Right ventricle myocardium inferior (tissue), 1 donor: ENCODE measurements at regions not wholly inside any gene's neighbourhood (a gene's known extent, or its start where the extent isn't known, plus 50 kb on each side); places are given as distances from the start of the nearest gene placed in this dataset.

Source experiments
- ATAC-seq: fragments of 200-7000 bp; cut with Tn5 transposase; one replicate; pipeline ENCODE4 v1.9.1; 2020; ENCODE audit warnings: mild to moderate bottlenecking, moderate library complexity
- DNase-seq: peaks from one replicate; pipeline ENCODE4 v3.0.0; 2021; ENCODE audit errors: missing footprints
- intact Hi-C: fragments of 100-400 bp; cut with DNase I; formaldehyde crosslinking; loops from one replicate; pipeline ENCODE4 v1.11.0; 2022
- donor health status: DM: no; HTN: yes; CAD: no; lungs with severe emphysema.

- intact Hi-C loops, result no loop called here
- no peak for ATAC-seq
- DNase-seq, result no peak
Measured at GRCh38 chr5:71960195-71960594, 147.1 kb upstream of the MAP1B start.

GRCh38 chr5:71961786-71962185 is 145.5 kb upstream of the MAP1B start:
- intact Hi-C loops, result no loop called here
- DNase-seq, result no peak
- ATAC-seq, result no peak

GRCh38 chr5:71969460-71969859 is 137.8 kb upstream of the MAP1B start:
- no peak for ATAC-seq

GRCh38 chr5:71971862-71972261 is 135.4 kb upstream of the MAP1B start:
- intact Hi-C loops, result loop anchor here (5.0 kb wide), 1 partner anchor 135 kb away; the partner anchor contains the start of gene MAP1B
- DNase-seq, result no peak
- ATAC-seq, result no peak

More at GRCh38 chr5:71969460-71969859, 137.8 kb upstream of the MAP1B start:
- DNase-seq, result no peak
- intact Hi-C loops, result no loop called here

- ATAC-seq (peak; percentile 86), DNase-seq (no peak)
- intact Hi-C loops, result loop anchor here (5.0 kb wide), 1 partner anchor 134 kb away; the partner anchor contains the start of gene MAP1B
Measured at GRCh38 chr5:71972777-71973473, 134.3 kb upstream of the MAP1B start.

- ATAC-seq, result no peak
- no peak for DNase-seq
- intact Hi-C loops, result loop anchor here (5.0 kb wide), 1 partner anchor 134 kb away; the partner anchor contains the start of gene MAP1B
Measured at GRCh38 chr5:71973563-71973962, 133.7 kb upstream of the MAP1B start.

- ATAC-seq, result peak; percentile 59
- intact Hi-C loops, result loop anchor here (5.0 kb wide), 1 partner anchor 133 kb away; the partner anchor contains the start of gene MAP1B
- no peak for DNase-seq
Measured at GRCh38 chr5:71974165-71974564, 133.1 kb upstream of the MAP1B start.

GRCh38 chr5:71974622-71975021 is 132.7 kb upstream of the MAP1B start:
- DNase-seq, result no peak
- ATAC-seq, result no peak
- intact Hi-C loops, result loop anchor here (5.0 kb wide), 1 partner anchor 133 kb away; the partner anchor contains the start of gene MAP1B

- DNase-seq (no peak), ATAC-seq (no peak)
- intact Hi-C loops, result no loop called here
Measured at GRCh38 chr5:71976449-71976848, 130.8 kb upstream of the MAP1B start.

GRCh38 chr5:71977311-71977710 is 130.0 kb upstream of the MAP1B start:
- intact Hi-C loops, result no loop called here
- no peak for ATAC-seq
- no peak for DNase-seq

- intact Hi-C loops, result no loop called here
- no peak for ATAC-seq
Measured at GRCh38 chr5:71978216-71978615, 129.1 kb upstream of the MAP1B start.

GRCh38 chr5:71982717-71983395 is 124.4 kb upstream of the MAP1B start:
- ATAC-seq (no peak), DNase-seq (no peak)
- intact Hi-C loops, result no loop called here

More at GRCh38 chr5:71978216-71978615, 129.1 kb upstream of the MAP1B start:
- DNase-seq, result no peak

GRCh38 chr5:71986101-71986500 is 121.2 kb upstream of the MAP1B start:
- no peak for DNase-seq
- no peak for ATAC-seq
- intact Hi-C loops, result no loop called here

GRCh38 chr5:71988808-71989207 is 118.5 kb upstream of the MAP1B start:
- no peak for ATAC-seq
- DNase-seq, result no peak
- intact Hi-C loops, result no loop called here

GRCh38 chr5:71993600-71993999 is 113.7 kb upstream of the MAP1B start:
- ATAC-seq, result no peak
- intact Hi-C loops, result no loop called here
- no peak for DNase-seq

GRCh38 chr5:71996789-71997188 is 110.5 kb upstream of the MAP1B start:
- ATAC-seq (no peak), DNase-seq (no peak)
- intact Hi-C loops, result no loop called here

GRCh38 chr5:71998746-71999145 is 108.5 kb upstream of the MAP1B start:
- ATAC-seq (no peak), DNase-seq (no peak)
- intact Hi-C loops, result no loop called here

- ATAC-seq, result no peak
- no peak for DNase-seq
- intact Hi-C loops, result no loop called here
Measured at GRCh38 chr5:72000707-72001106, 106.6 kb upstream of the MAP1B start.

GRCh38 chr5:72005671-72006070 is 101.6 kb upstream of the MAP1B start:
- ATAC-seq, result no peak
- intact Hi-C loops, result no loop called here

GRCh38 chr5:72006361-72006760 is 100.9 kb upstream of the MAP1B start:
- ATAC-seq (no peak), DNase-seq (no peak)
- intact Hi-C loops, result no loop called here

More at GRCh38 chr5:72005671-72006070, 101.6 kb upstream of the MAP1B start:
- no peak for DNase-seq
